D721Med (cell line): ENCODE measurements at regions not wholly inside any gene's neighbourhood (a gene's known extent, or its start where the extent isn't known, plus 50 kb on each side); places are given as distances from the start of the nearest gene placed in this dataset.

Source experiments
- DNase-seq: peaks from one replicate; pipeline ENCODE4 v3.0.0; 2011; ENCODE audit warnings: low spot score; ENCODE audit not compliant: insufficient read length
- FAIRE-seq: peaks from 2 replicates; lab custom pipeline; 2011; peaks lifted over from hg19 to GRCh38; lab: Jason Lieb, UNC
- TF ChIP-seq, protein P1 (sequence below): IDR thresholded peaks from 2 replicates; pipeline ENCODE4 v1.5.1; 2012; ENCODE audit warnings: mild to moderate bottlenecking, control low read depth; ENCODE audit not compliant: insufficient read depth; ENCODE audit errors: missing control alignments

DNA sequence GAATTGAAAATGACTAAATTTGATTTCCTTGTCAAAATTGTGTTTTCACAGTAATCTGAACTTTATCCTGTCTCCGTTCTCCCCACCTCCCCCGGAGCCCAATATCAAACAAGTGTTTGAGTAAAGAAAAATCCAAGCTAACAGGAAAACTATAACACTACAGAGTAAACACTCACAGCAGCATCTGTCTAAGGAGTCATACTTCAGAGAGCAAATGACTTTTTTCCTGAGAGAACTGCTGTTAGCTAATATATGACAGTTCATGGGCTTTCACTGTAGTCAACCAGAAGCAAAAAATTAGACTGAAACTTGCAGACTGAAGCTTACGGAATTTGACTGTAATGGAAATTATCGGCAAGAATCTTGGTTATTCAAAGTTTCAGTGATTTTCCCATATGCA is 321.7 kb downstream of the ANKRD50 start:
- FAIRE-seq (no peak), DNase-seq (no peak)
- TF ChIP-seq, protein P1, sequence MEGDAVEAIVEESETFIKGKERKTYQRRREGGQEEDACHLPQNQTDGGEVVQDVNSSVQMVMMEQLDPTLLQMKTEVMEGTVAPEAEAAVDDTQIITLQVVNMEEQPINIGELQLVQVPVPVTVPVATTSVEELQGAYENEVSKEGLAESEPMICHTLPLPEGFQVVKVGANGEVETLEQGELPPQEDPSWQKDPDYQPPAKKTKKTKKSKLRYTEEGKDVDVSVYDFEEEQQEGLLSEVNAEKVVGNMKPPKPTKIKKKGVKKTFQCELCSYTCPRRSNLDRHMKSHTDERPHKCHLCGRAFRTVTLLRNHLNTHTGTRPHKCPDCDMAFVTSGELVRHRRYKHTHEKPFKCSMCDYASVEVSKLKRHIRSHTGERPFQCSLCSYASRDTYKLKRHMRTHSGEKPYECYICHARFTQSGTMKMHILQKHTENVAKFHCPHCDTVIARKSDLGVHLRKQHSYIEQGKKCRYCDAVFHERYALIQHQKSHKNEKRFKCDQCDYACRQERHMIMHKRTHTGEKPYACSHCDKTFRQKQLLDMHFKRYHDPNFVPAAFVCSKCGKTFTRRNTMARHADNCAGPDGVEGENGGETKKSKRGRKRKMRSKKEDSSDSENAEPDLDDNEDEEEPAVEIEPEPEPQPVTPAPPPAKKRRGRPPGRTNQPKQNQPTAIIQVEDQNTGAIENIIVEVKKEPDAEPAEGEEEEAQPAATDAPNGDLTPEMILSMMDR = no peak

DNA sequence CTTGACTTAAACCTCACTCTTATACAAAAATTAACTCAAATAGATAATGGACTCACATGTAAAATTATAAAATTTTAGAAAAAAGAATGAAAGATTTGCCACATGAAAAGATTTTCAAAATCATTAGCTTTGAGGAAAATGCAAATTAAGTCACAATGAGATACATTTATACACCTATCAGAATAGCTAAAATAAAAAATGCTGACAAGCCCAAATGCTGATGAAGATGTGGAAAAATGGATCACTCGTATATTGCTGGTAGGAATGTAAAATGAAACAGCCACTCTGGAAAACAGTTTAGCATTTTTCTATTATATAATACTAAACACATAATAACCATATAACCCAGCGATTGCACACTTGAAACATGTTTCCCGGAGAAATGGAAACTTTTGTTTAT is 316.2 kb downstream of the ANKRD50 start:
- DNase-seq = no peak
- FAIRE-seq = no peak
- TF ChIP-seq, protein P1 = no peak

DNA sequence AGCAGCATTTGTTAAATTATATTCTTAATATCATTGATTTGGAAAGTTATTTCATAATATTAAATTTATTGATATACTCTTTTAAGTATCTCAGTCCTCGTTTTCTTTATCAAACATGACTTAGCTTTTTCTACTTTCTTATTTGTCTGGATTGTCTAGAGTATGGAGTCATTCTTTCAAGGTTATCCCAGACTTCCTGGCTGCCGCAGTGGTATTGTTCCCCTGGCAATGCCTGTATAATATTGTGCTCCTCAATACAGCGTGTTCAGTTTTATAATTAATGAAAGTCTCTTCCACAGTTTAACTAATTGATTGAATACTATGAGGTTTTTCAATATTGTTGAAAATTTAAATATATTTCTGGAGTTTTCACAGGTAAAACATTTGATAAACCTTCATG is 310.9 kb downstream of the ANKRD50 start:
- TF ChIP-seq, protein P1 = no peak
- DNase-seq = no peak
- no peak for FAIRE-seq

DNA sequence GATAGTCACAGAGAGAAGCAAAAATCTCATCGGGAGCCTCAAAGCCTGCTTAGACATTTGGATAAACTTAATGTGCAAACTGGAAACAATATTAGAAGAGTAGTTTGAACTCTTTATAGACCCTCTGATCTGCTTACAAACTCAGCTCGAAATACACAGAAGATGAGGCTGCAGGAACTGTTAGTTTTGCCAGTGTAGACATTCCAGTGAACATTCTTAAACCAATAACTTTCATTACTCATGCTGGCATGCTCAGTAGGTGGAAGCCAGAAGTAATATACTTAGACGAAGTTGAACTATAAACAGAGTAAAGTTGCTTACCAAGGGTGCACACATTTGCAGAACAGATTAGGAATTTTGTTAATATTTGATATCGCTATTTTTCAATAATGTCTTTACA is 303.5 kb downstream of the ANKRD50 start:
- no peak for DNase-seq

DNA sequence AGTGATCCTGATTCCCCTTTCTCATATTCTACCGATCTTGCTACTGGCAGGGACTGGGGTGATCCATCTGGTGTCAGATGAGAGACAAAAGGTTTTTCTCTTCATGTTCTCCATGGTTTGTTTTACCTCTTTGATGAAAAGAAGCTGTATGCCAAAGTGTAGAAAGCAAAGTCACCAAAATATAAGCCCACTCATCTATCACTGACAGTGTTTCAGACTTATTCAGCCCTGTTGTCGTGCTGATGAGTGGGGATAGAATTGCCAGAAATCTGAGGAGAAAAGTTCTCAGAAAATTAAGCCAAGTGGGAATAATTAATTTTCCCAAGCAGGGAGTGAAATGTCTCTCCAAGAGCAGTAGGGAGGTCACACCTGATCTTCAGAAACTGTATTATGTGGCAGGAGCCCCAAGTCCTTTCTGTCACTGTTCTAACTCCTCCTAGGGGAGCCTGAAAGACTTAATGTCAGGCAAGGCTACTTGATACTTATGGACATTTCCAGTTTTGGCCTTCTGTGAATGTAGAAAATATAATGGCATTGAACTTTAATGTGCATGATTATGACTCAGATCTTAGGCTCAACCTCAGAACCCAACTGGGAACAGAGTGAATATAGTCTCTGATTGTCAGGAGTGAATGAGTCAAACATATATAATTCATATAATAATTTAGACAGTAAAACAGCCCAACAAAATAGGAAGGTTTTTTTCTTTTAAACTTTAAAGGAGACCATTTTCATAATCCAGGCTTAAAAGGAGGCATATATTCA is 298.1 kb downstream of the ANKRD50 start:
- FAIRE-seq = no peak
- TF ChIP-seq, protein P1 = no peak
- no peak for DNase-seq

More for the DNA sequence above, 303.5 kb downstream of the ANKRD50 start:
- no peak for FAIRE-seq
- TF ChIP-seq, protein P1 = no peak

DNA sequence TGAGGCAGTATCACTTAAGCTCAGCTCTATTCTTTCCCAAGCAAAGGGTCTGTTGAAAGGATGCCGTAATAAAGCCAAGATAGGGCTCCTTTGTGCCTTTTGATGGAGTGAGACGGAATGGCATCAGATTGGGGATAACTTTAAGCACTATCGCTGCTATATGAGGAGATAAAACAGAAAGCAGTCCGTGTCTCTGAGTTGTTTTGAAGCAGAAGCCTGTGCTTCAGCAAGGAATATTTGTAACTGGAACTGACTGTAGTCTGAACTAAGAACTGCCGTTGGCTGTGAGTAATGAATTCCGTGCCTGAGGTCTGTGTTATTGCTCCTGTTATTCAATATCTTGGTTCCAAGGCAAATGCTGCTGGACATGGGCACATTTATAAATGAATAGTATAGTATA is 297.4 kb downstream of the ANKRD50 start:
- TF ChIP-seq, protein P1 = no peak
- DNase-seq (no peak), FAIRE-seq (no peak)

DNA sequence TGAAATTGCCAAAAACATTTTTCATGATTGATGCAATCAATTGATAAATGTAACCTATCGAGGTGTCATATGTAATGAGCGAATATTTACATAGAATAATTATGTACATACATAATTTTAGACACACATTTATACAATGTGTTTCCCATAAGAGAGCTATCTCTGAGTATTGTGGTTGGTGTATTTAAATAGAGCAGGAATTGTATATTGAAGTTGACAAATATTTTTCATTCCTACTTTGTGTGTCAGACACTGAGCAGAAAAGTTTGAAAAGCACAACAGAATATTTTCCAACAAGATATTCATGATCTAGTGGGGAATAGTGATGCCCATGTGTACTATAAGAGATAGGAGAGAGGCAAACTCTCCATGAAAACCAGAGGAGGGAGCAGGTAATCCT is 295.2 kb downstream of the ANKRD50 start:
- DNase-seq = no peak
- TF ChIP-seq, protein P1 = no peak
- FAIRE-seq = no peak
